WTC11 (cell line): ENCODE measurements at regions not wholly inside any gene's neighbourhood (a gene's known extent, or its start where the extent isn't known, plus 50 kb on each side); places are given as distances from the start of the nearest gene placed in this dataset.
"Not testable (repeated sequence)": the region's sequence is repeated elsewhere in the genome, so short reads cannot be mapped to it uniquely, and the experiment has no call there.

ENCODE experiments used
- ATAC-seq: fragments of 200-7000 bp; cut with Tn5 transposase; 2 replicates; pipeline ENCODE4 v1.10.0; 2021; ENCODE audit warnings: mild to moderate bottlenecking, moderate library complexity
- CTCF ChIA-PET: fragments of 300-600 bp; sonication (Branson Sonifier 250); formaldehyde crosslinking; loops from one replicate; lab custom pipeline; 2021; ENCODE audit warnings: antibody characterized with exemption; lab: Charles Lee
- POLR2A ChIA-PET: fragments of 350-600 bp; sonication (Branson Sonifier 250); formaldehyde crosslinking; loops from one replicate; lab custom pipeline; 2021; ENCODE audit warnings: antibody characterized with exemption; lab: Charles Lee
- DNase-seq: peaks from one replicate; pipeline ENCODE4 v3.0.0; 2021; ENCODE audit warnings: low spot score
- H3K27ac Mint-ChIP-seq: 2 replicates; pipeline ENCODE4 v1.8.0; 2021; ENCODE audit warnings: mixed read lengths
- H3K27me3 Mint-ChIP-seq: 2 replicates; pipeline ENCODE4 v1.8.0; 2021; ENCODE audit warnings: low read depth, mild to moderate bottlenecking, moderate library complexity, mixed read lengths
- H3K36me3 Mint-ChIP-seq: 2 replicates; pipeline ENCODE4 v1.8.0; 2021; ENCODE audit warnings: mixed read lengths
- H3K4me1 Mint-ChIP-seq: 2 replicates; pipeline ENCODE4 v1.8.0; 2022; ENCODE audit warnings: mixed read lengths
- H3K4me3 Mint-ChIP-seq: 2 replicates; pipeline ENCODE4 v1.8.0; 2021; ENCODE audit warnings: mild to moderate bottlenecking, moderate library complexity, mixed read lengths
- H3K9me3 Mint-ChIP-seq: 2 replicates; pipeline ENCODE4 v1.8.0; 2021; ENCODE audit warnings: mixed read lengths
- E2F4 ChIP-seq: sonication (generic); formaldehyde crosslinking; IDR thresholded peaks from 2 replicates; pipeline ENCODE4 v1.8.1; 2022; ENCODE audit warnings: low read depth, mild to moderate bottlenecking, moderate library complexity, missing genetic modification reagents, borderline replicate concordance
- ESRRA ChIP-seq: sonication (generic); formaldehyde crosslinking; IDR thresholded peaks from 2 replicates; pipeline ENCODE4 v1.8.1; 2022; ENCODE audit warnings: mild to moderate bottlenecking, missing genetic modification reagents, borderline replicate concordance
- GABPB1 ChIP-seq: sonication (generic); formaldehyde crosslinking; IDR thresholded peaks from 2 replicates; pipeline ENCODE4 v1.8.1; 2023; ENCODE audit warnings: mild to moderate bottlenecking, missing genetic modification reagents
- IRF1 ChIP-seq: sonication (generic); formaldehyde crosslinking; IDR thresholded peaks from 2 replicates; pipeline ENCODE4 v1.8.0; 2023; ENCODE audit warnings: missing genetic modification reagents
- KAT7 ChIP-seq: sonication (generic); formaldehyde crosslinking; IDR thresholded peaks from 2 replicates; pipeline ENCODE4 v1.8.1; 2023; ENCODE audit warnings: missing genetic modification reagents, mild to moderate bottlenecking, borderline replicate concordance
- MAX ChIP-seq: sonication (generic); formaldehyde crosslinking; IDR thresholded peaks from 2 replicates; pipeline ENCODE4 v1.8.0; 2022; ENCODE audit warnings: mild to moderate bottlenecking, missing genetic modification reagents
- MYBL2 ChIP-seq: sonication (generic); formaldehyde crosslinking; IDR thresholded peaks from 2 replicates; pipeline ENCODE4 v1.8.1; 2023; ENCODE audit warnings: mild to moderate bottlenecking, moderate library complexity, missing genetic modification reagents
- NFYB ChIP-seq: sonication (generic); formaldehyde crosslinking; conservative IDR thresholded peaks from 2 replicates; pipeline ENCODE4 v1.8.0; 2022; ENCODE audit warnings: low read depth, missing genetic modification reagents
- NR1H2 ChIP-seq: sonication (generic); formaldehyde crosslinking; IDR thresholded peaks from 2 replicates; pipeline ENCODE4 v1.9.0; 2021; ENCODE audit warnings: mild to moderate bottlenecking, moderate library complexity, missing genetic modification reagents
- OVOL2 ChIP-seq: fragments of 250-450 bp; sonication (Bioruptor Pico); IDR thresholded peaks from 2 replicates; pipeline ENCODE4 v1.9.0; 2021; ENCODE audit warnings: mild to moderate bottlenecking, borderline replicate concordance
- RORB ChIP-seq: fragments of 250-450 bp; sonication (Bioruptor Pico); IDR thresholded peaks from 2 replicates; pipeline ENCODE4 v1.9.0; 2021; ENCODE audit warnings: mild to moderate bottlenecking
- SMAD3 ChIP-seq: sonication (generic); formaldehyde crosslinking; IDR thresholded peaks from 2 replicates; pipeline ENCODE4 v1.8.0; 2022; ENCODE audit warnings: missing genetic modification reagents, mild to moderate bottlenecking, borderline replicate concordance
- SOX15 ChIP-seq: fragments of 250-450 bp; sonication (Bioruptor Pico); IDR thresholded peaks from 2 replicates; pipeline ENCODE4 v1.9.0; 2021; ENCODE audit warnings: mild to moderate bottlenecking
- ZNF396 ChIP-seq: fragments of 250-450 bp; sonication (Bioruptor Pico); IDR thresholded peaks from 2 replicates; pipeline ENCODE4 v1.8.0; 2021; ENCODE audit warnings: mild to moderate bottlenecking, moderate library complexity, borderline replicate concordance
- TF ChIP-seq, protein P1 (sequence below): fragments of 250-450 bp; sonication (Bioruptor Pico); IDR thresholded peaks from 2 replicates; pipeline ENCODE4 v1.9.0; 2021; ENCODE audit warnings: mild to moderate bottlenecking, borderline replicate concordance
- TF ChIP-seq, protein P2 (sequence below): sonication (generic); formaldehyde crosslinking; IDR thresholded peaks from 2 replicates; pipeline ENCODE4 v1.8.1; 2022; ENCODE audit warnings: low read depth, missing genetic modification reagents, borderline replicate concordance

DNA sequence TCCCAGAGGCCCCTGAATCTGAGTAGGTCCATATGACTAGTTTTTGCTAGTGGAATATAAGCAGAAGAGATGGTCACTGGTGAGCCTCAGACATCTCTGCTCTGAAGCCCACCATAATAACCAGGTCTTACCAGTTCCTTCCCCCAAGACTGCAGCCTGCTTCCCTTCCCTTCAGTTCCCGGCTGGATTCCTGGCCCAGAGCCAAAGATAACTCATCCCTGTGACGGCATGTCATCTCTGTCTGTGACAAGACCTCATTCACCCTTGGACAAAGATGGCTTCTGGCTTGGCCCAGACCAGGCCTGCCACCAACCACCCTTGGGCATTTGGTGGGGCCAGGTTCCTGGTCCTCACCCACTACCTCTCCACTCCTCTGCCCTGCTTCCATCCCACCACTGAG lies 145.5 kb upstream of the TOP1 start:
- Mint-ChIP-seq H3K27me3 (no peaks in the 10 kb centered on the region; the same call in 1 of the 2 replicates), H3K36me3 (peaks cover 4% of the 10 kb centered on the region), H3K4me1 (peaks cover 6% of the 10 kb centered on the region; the same call in 1 of the 2 replicates), H3K4me3 (no peak overlapping the region), H3K27ac (no peak overlapping the region), H3K9me3 (peaks cover 13% of the 10 kb centered on the region)
- ChIA-PET CTCF (no interaction called here), POLR2A (no interaction called here)
- TF ChIP-seq OVOL2 (CRISPR knock-in tag): no peak
- TF ChIP-seq MAX (CRISPR knock-in tag): no peak
- TF ChIP-seq KAT7 (CRISPR knock-in tag): no peak
- no peak for TF ChIP-seq SMAD3 (CRISPR knock-in tag)
- no peak for TF ChIP-seq ESRRA (CRISPR knock-in tag)
- no peak for TF ChIP-seq ZNF396 (CRISPR knock-in tag)
- TF ChIP-seq, protein P1, sequence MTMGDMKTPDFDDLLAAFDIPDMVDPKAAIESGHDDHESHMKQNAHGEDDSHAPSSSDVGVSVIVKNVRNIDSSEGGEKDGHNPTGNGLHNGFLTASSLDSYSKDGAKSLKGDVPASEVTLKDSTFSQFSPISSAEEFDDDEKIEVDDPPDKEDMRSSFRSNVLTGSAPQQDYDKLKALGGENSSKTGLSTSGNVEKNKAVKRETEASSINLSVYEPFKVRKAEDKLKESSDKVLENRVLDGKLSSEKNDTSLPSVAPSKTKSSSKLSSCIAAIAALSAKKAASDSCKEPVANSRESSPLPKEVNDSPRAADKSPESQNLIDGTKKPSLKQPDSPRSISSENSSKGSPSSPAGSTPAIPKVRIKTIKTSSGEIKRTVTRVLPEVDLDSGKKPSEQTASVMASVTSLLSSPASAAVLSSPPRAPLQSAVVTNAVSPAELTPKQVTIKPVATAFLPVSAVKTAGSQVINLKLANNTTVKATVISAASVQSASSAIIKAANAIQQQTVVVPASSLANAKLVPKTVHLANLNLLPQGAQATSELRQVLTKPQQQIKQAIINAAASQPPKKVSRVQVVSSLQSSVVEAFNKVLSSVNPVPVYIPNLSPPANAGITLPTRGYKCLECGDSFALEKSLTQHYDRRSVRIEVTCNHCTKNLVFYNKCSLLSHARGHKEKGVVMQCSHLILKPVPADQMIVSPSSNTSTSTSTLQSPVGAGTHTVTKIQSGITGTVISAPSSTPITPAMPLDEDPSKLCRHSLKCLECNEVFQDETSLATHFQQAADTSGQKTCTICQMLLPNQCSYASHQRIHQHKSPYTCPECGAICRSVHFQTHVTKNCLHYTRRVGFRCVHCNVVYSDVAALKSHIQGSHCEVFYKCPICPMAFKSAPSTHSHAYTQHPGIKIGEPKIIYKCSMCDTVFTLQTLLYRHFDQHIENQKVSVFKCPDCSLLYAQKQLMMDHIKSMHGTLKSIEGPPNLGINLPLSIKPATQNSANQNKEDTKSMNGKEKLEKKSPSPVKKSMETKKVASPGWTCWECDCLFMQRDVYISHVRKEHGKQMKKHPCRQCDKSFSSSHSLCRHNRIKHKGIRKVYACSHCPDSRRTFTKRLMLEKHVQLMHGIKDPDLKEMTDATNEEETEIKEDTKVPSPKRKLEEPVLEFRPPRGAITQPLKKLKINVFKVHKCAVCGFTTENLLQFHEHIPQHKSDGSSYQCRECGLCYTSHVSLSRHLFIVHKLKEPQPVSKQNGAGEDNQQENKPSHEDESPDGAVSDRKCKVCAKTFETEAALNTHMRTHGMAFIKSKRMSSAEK (CRISPR knock-in tag): no peak
- TF ChIP-seq NFYB (CRISPR knock-in tag): no peak
- TF ChIP-seq SOX15 (CRISPR knock-in tag): no peak
- no peak for TF ChIP-seq MYBL2 (CRISPR knock-in tag)
- TF ChIP-seq NR1H2 (CRISPR knock-in tag): no peak
- TF ChIP-seq, protein P2, sequence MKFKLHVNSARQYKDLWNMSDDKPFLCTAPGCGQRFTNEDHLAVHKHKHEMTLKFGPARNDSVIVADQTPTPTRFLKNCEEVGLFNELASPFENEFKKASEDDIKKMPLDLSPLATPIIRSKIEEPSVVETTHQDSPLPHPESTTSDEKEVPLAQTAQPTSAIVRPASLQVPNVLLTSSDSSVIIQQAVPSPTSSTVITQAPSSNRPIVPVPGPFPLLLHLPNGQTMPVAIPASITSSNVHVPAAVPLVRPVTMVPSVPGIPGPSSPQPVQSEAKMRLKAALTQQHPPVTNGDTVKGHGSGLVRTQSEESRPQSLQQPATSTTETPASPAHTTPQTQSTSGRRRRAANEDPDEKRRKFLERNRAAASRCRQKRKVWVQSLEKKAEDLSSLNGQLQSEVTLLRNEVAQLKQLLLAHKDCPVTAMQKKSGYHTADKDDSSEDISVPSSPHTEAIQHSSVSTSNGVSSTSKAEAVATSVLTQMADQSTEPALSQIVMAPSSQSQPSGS (CRISPR knock-in tag): no peak
- no peak for TF ChIP-seq RORB (CRISPR knock-in tag)
- no peak for TF ChIP-seq GABPB1 (CRISPR knock-in tag)
- ATAC-seq (no peak), DNase-seq (no peak)

- H3K4me3 Mint-ChIP-seq: no peak overlapping the region
- H3K27me3 Mint-ChIP-seq: 0 out of 2 replicates have a peak, but pooled peaks cover 5% of the 10 kb centered on the region
- peaks cover 1% of the 10 kb centered on the region; the same call in 1 of the 2 replicates for H3K4me1 Mint-ChIP-seq
- DNase-seq (no peak), ATAC-seq (no peak)
- CTCF ChIA-PET: no interaction called here
- TF ChIP-seq IRF1: no peak
- TF ChIP-seq E2F4 (CRISPR knock-in tag): no peak
- H3K9me3 Mint-ChIP-seq: no peaks in the 10 kb centered on the region
- H3K36me3 Mint-ChIP-seq: no peaks in the 10 kb centered on the region
- H3K27ac Mint-ChIP-seq: no peak overlapping the region
- POLR2A ChIA-PET: no interaction called here
Observed at GRCh38 chr20:40887105-40887504, 141.5 kb upstream of the TOP1 start.

GRCh38 chr20:40889266-40889665 lies 139.4 kb upstream of the TOP1 start:
- H3K27ac Mint-ChIP-seq, H3K27me3 Mint-ChIP-seq, POLR2A ChIA-PET, ATAC-seq, H3K4me3 Mint-ChIP-seq, H3K9me3 Mint-ChIP-seq, H3K36me3 Mint-ChIP-seq, DNase-seq, H3K4me1 Mint-ChIP-seq: not testable (repeated sequence)
- CTCF ChIA-PET: interaction anchor here (0.9 kb wide), 2 partner anchors 13 to 74 kb away, joined by 3 read pairs; no protein-coding TSS in a partner anchor
